OCI-LY3 (cell line): ENCODE measurements at regions not wholly inside any gene's neighbourhood (a gene's known extent, or its start where the extent isn't known, plus 50 kb on each side); places are given as distances from the start of the nearest gene placed in this dataset.
"Not testable (repeated sequence)": the region's sequence is repeated elsewhere in the genome, so short reads cannot be mapped to it uniquely, and the experiment has no call there.

Source experiments
- H2AFZ ChIP-seq: fragments of 200-600, 300-600 bp; shearing (Covaris generic); 2 replicates; pipeline ENCODE4 v1.6.0; 2014; ENCODE audit warnings: antibody characterized with exemption, low read depth, low read length
- H3K27ac ChIP-seq: fragments of 200-600, 300-600 bp; sonication (generic); 2 replicates; pipeline ENCODE4 v1.5.1; 2014; ENCODE audit warnings: mild to moderate bottlenecking, low read length, moderate library complexity, mixed read lengths
- H3K27me3 ChIP-seq: fragments of 200-600, 300-600 bp; sonication (generic); 2 replicates; pipeline ENCODE4 v1.6.1; 2014; ENCODE audit warnings: low read depth, low read length, mixed read lengths
- H3K36me3 ChIP-seq: fragments of 200-600, 300-600 bp; sonication (generic); replicated peaks from 2 replicates; pipeline ENCODE3; 2014; ENCODE audit warnings: low read depth, low read length, mixed read lengths
- H3K4me1 ChIP-seq: fragments of 300-600, 200-600 bp; sonication (generic); 2 replicates; pipeline ENCODE4 v1.6.1; 2014; ENCODE audit warnings: low read length, mixed read lengths
- H3K4me2 ChIP-seq: fragments of 200-600, 300-600 bp; sonication (generic); 2 replicates; pipeline ENCODE4 v1.6.1; 2014; ENCODE audit warnings: low read length, mixed read lengths
- H3K4me3 ChIP-seq: fragments of 300-600, 200-600 bp; sonication (generic); 2 replicates; pipeline ENCODE4 v1.5.1; 2014; ENCODE audit warnings: antibody characterized with exemption, mild to moderate bottlenecking, low read length, moderate library complexity
- H3K79me2 ChIP-seq: fragments of 300-600, 200-600 bp; shearing (Covaris generic); 2 replicates; pipeline ENCODE4 v1.6.1; 2014; ENCODE audit warnings: mild to moderate bottlenecking, low read length, mixed read lengths
- H3K9ac ChIP-seq: fragments of 300-600, 200-600 bp; shearing (Covaris generic); 2 replicates; pipeline ENCODE4 v1.6.0; 2014; ENCODE audit warnings: mild to moderate bottlenecking, low read length, moderate library complexity
- H3K9me3 ChIP-seq: fragments of 200-600, 300-600 bp; shearing (Covaris generic); 2 replicates; pipeline ENCODE4 v1.6.1; 2014; ENCODE audit warnings: low read length, mixed read lengths; ENCODE audit not compliant: insufficient read depth
- H4K20me1 ChIP-seq: fragments of 200-600, 300-600 bp; sonication (generic); 2 replicates; pipeline ENCODE4 v1.6.1; 2016; ENCODE audit warnings: low read length, mixed read lengths; ENCODE audit not compliant: insufficient read depth
- EZH2phosphoT487 ChIP-seq: fragments of 200-600 bp; shearing (Covaris generic); IDR thresholded peaks from 2 replicates; pipeline ENCODE4 v1.6.1; 2018; ENCODE audit warnings: antibody characterized with exemption, mixed run types, low read depth
- TF ChIP-seq, protein P1 (sequence below): fragments of 200-600, 300-600 bp; sonication (generic); IDR thresholded peaks from 2 replicates; pipeline ENCODE4 v1.5.1; 2014; ENCODE audit warnings: antibody characterized with exemption, low read length, low read depth

GRCh38 chr15:77864211-77865105 is 213.1 kb downstream of the TBC1D2B start:
- Histone ChIP-seq H3K36me3 (no peaks in the 10 kb centered on the region), H3K4me1 (peaks cover 9% of the 10 kb centered on the region), H2AFZ (no peak overlapping the region), H3K79me2 (no peaks in the 10 kb centered on the region), H3K9ac (no peak overlapping the region), H4K20me1 (no peaks in the 10 kb centered on the region), H3K4me2 (no peak overlapping the region), H3K27ac (no peak overlapping the region), H3K4me3 (no peak overlapping the region), H3K27me3 (no peaks in the 10 kb centered on the region), H3K9me3 (no peaks in the 10 kb centered on the region)
- TF ChIP-seq, protein P1, sequence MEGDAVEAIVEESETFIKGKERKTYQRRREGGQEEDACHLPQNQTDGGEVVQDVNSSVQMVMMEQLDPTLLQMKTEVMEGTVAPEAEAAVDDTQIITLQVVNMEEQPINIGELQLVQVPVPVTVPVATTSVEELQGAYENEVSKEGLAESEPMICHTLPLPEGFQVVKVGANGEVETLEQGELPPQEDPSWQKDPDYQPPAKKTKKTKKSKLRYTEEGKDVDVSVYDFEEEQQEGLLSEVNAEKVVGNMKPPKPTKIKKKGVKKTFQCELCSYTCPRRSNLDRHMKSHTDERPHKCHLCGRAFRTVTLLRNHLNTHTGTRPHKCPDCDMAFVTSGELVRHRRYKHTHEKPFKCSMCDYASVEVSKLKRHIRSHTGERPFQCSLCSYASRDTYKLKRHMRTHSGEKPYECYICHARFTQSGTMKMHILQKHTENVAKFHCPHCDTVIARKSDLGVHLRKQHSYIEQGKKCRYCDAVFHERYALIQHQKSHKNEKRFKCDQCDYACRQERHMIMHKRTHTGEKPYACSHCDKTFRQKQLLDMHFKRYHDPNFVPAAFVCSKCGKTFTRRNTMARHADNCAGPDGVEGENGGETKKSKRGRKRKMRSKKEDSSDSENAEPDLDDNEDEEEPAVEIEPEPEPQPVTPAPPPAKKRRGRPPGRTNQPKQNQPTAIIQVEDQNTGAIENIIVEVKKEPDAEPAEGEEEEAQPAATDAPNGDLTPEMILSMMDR = no peak

GRCh38 chr15:77863491-77864105 is 213.9 kb downstream of the TBC1D2B start:
- H3K27me3 ChIP-seq = no peaks in the 10 kb centered on the region
- TF ChIP-seq, protein P1 = no peak
- TF ChIP-seq EZH2phosphoT487 = no peak
- H3K4me3 ChIP-seq = no peak overlapping the region
- H3K9me3 ChIP-seq = no peaks in the 10 kb centered on the region
- H3K27ac ChIP-seq = no peak overlapping the region
- no peaks in the 10 kb centered on the region for H3K79me2 ChIP-seq
- H3K4me1 ChIP-seq = peaks cover 14% of the 10 kb centered on the region
- H2AFZ ChIP-seq = no peak overlapping the region
- no peaks in the 10 kb centered on the region for H3K36me3 ChIP-seq
- no peak overlapping the region for H3K4me2 ChIP-seq
- H4K20me1 ChIP-seq = no peaks in the 10 kb centered on the region
- H3K9ac ChIP-seq = no peak overlapping the region

DNA sequence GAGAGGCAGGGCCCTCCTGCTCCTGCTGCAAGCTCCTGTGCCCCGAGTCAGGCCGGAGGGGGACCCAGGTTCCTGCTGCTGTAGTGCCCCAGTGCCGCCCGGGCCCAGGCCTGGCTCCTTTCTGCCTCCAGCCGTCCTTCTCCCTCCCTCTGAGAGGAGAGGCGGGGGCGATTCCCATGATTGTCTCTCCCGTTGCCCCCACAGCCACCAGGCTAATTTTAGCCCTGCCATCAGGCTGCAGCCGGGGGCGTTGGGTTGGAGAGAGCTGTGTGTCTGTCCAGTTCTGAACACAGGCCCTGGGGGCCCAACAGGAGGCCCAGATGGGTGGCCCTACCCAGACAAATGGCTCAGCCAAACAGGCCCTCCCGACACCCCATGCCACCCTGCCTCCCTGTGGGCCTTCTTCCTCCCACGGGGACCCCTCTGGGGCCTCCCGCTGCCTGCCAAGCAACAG is 214.8 kb downstream of the TBC1D2B start:
- H3K4me2 ChIP-seq = no peak overlapping the region
- H3K9ac ChIP-seq = no peak overlapping the region
- no peaks in the 10 kb centered on the region for H3K27me3 ChIP-seq
- no peaks in the 10 kb centered on the region for H4K20me1 ChIP-seq
- H3K79me2 ChIP-seq = no peaks in the 10 kb centered on the region
- no peak overlapping the region for H2AFZ ChIP-seq
- no peak overlapping the region for H3K4me3 ChIP-seq
- no peaks in the 10 kb centered on the region for H3K36me3 ChIP-seq
- no peak overlapping the region for H3K27ac ChIP-seq
- no peak for TF ChIP-seq EZH2phosphoT487
- TF ChIP-seq, protein P1 = no peak
- H3K4me1 ChIP-seq = peaks cover 22% of the 10 kb centered on the region
- H3K9me3 ChIP-seq = no peaks in the 10 kb centered on the region

DNA sequence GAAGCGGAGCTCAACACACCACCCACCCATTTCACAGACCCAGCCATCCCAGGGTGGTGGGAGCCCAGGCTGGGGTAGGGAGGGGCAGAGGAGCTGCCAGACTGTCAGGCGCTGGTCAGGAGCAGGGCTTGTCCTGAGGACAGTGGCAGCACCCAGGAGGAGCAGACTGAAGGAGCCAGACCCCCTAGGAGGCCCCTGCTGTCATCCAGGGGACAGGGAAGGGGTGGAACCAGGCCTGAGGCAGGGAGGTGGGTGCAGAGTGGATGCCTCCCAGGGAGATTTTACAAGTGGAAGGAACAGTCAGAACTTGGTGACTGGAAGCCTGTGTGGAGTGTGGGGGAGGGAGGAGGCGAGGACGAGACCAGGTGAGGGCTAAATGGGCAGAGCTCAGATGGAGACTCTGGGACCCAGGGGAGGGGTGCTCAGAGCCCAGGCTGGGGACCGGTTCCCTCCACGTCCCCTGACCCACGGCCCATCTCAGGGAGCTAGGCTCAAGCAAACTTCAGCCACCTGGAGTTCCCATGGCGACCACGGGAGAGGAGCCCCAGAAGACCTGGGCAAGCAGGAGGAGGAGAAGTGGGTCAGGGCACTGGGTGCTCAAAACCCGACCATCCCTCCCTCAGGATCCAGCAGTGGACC is 215.4 kb downstream of the TBC1D2B start:
- not testable (repeated sequence) for H3K27ac ChIP-seq, H3K36me3 ChIP-seq, H3K9ac ChIP-seq, H3K9me3 ChIP-seq, H3K4me2 ChIP-seq, H3K4me3 ChIP-seq, H4K20me1 ChIP-seq, H3K79me2 ChIP-seq, H2AFZ ChIP-seq, H3K27me3 ChIP-seq
- peaks cover 22% of the 10 kb centered on the region for H3K4me1 ChIP-seq
